Hepatocyte (in vitro differentiated cells): ENCODE measurements at regions not wholly inside any gene's neighbourhood (a gene's known extent, or its start where the extent isn't known, plus 50 kb on each side); places are given as distances from the start of the nearest gene placed in this dataset.
A peak's percentile ranks its signal among the peaks of the same experiment; 100 is the strongest.

Source experiments
- DNase-seq: peaks from one replicate; pipeline ENCODE4 v3.0.0-alpha.2; 2016; ENCODE audit warnings: low spot score
- H2AFZ ChIP-seq: fragments of 200-600 bp; sonication (generic); 2 replicates; pipeline ENCODE4 v1.6.0; 2016; ENCODE audit warnings: antibody characterized with exemption, mild to moderate bottlenecking
- H3K27ac ChIP-seq: fragments of 200-600 bp; sonication (generic); 2 replicates; pipeline ENCODE4 v1.5.1; 2016; ENCODE audit warnings: mild to moderate bottlenecking
- H3K27me3 ChIP-seq: fragments of 200-600 bp; sonication (generic); 2 replicates; pipeline ENCODE4 v1.6.1; 2016
- H3K36me3 ChIP-seq: fragments of 200-600 bp; sonication (generic); replicated peaks from 2 replicates; pipeline ENCODE4 v1.5.1; 2016; ENCODE audit warnings: low read depth; ENCODE audit not compliant: insufficient read depth
- H3K4me1 ChIP-seq: fragments of 200-600 bp; sonication (generic); 2 replicates; pipeline ENCODE4 v1.5.1; 2016; ENCODE audit warnings: mild to moderate bottlenecking, moderate library complexity; ENCODE audit not compliant: insufficient read depth
- H3K4me2 ChIP-seq: fragments of 200-600 bp; sonication (generic); 2 replicates; pipeline ENCODE4 v1.6.0; 2016
- H3K4me3 ChIP-seq: fragments of 200-600 bp; sonication (generic); 2 replicates; pipeline ENCODE4 v1.5.1; 2016; ENCODE audit warnings: mild to moderate bottlenecking
- H3K79me2 ChIP-seq: fragments of 200-600 bp; sonication (generic); 2 replicates; pipeline ENCODE4 v1.6.0; 2017; ENCODE audit warnings: mild to moderate bottlenecking
- H3K9me2 ChIP-seq: fragments of 200-600 bp; sonication (generic); replicated peaks from 2 replicates; pipeline ENCODE4 v1.6.0; 2017; ENCODE audit warnings: mild to moderate bottlenecking; ENCODE audit not compliant: insufficient read depth
- H3K9me3 ChIP-seq: fragments of 200-600 bp; sonication (generic); 2 replicates; pipeline ENCODE4 v1.5.1; 2016; ENCODE audit warnings: low read depth, mild to moderate bottlenecking
- H4K20me1 ChIP-seq: fragments of 200-600 bp; sonication (generic); 2 replicates; pipeline ENCODE4 v1.6.0; 2016; ENCODE audit warnings: mild to moderate bottlenecking; ENCODE audit not compliant: insufficient read depth, poor library complexity, severe bottlenecking
- CTCF ChIP-seq: fragments of 200-600 bp; sonication (generic); IDR thresholded peaks from 2 replicates; pipeline ENCODE4 v1.5.1; 2016; ENCODE audit warnings: antibody characterized with exemption, mild to moderate bottlenecking; ENCODE audit not compliant: poor library complexity
- EZH2 ChIP-seq: fragments of 200-600 bp; sonication (generic); IDR thresholded peaks from 2 replicates; pipeline ENCODE4 v1.6.1; 2016; ENCODE audit warnings: antibody characterized with exemption, mild to moderate bottlenecking, borderline replicate concordance
- EZH2phosphoT487 ChIP-seq: fragments of 200-600 bp; sonication (generic); IDR thresholded peaks from one replicate; pipeline ENCODE4 v1.6.1; 2018; ENCODE audit warnings: antibody characterized with exemption, mild to moderate bottlenecking, low read depth, moderate library complexity; ENCODE audit not compliant: unreplicated experiment, severe bottlenecking
- WGBS: methylation state at CpG from one replicate; pipeline ENCODE4 v1.1.6; 2016; ENCODE audit warnings: low lambda C conversion rate; ENCODE audit errors: missing lambda C conversion rate; 5-methylcytosine and 5-hydroxymethylcytosine counted together

GRCh38 chr6:74096329-74096728, 400.3 kb downstream of the CD109 start:
- Histone ChIP-seq H3K4me2 (no peak overlapping the region), H4K20me1 (no peaks in the 10 kb centered on the region), H3K9me2 (no peaks in the 10 kb centered on the region), H3K36me3 (no peaks in the 10 kb centered on the region), H3K4me3 (no peak overlapping the region), H2AFZ (no peak overlapping the region), H3K4me1 (no peaks in the 10 kb centered on the region), H3K9me3 (no peaks in the 10 kb centered on the region), H3K79me2 (no peaks in the 10 kb centered on the region), H3K27me3 (no peaks in the 10 kb centered on the region), H3K27ac (no peak overlapping the region)
- no peak for DNase-seq
- no peak for TF ChIP-seq CTCF
- TF ChIP-seq EZH2 = no peak
- no peak for TF ChIP-seq EZH2phosphoT487

GRCh38 chr6:74093361-74093760, 397.4 kb downstream of the CD109 start:
- TF ChIP-seq EZH2 (no peak), EZH2phosphoT487 (no peak), CTCF (no peak)
- Histone ChIP-seq H3K9me2 (no peaks in the 10 kb centered on the region), H3K27ac (no peak overlapping the region), H3K36me3 (no peaks in the 10 kb centered on the region), H3K4me3 (no peak overlapping the region), H3K9me3 (no peaks in the 10 kb centered on the region), H3K4me1 (no peaks in the 10 kb centered on the region), H3K79me2 (no peaks in the 10 kb centered on the region), H3K27me3 (no peaks in the 10 kb centered on the region), H4K20me1 (no peaks in the 10 kb centered on the region), H3K4me2 (no peak overlapping the region), H2AFZ (no peak overlapping the region)
- DNase-seq = no peak
- WGBS = 70% methylated on average over 1 of the region's 1 CpG

- H3K27me3 ChIP-seq = no peaks in the 10 kb centered on the region
- H3K9me2 ChIP-seq = no peaks in the 10 kb centered on the region
- WGBS = 59% methylated on average over 5 of the region's 5 CpGs
- no peak for DNase-seq
- no peaks in the 10 kb centered on the region for H3K36me3 ChIP-seq
- no peaks in the 10 kb centered on the region for H3K9me3 ChIP-seq
- no peak overlapping the region for H2AFZ ChIP-seq
- H3K4me1 ChIP-seq = no peaks in the 10 kb centered on the region
- no peaks in the 10 kb centered on the region for H4K20me1 ChIP-seq
- H3K79me2 ChIP-seq = no peaks in the 10 kb centered on the region
- TF ChIP-seq CTCF = no peak
- TF ChIP-seq EZH2 = no peak
- TF ChIP-seq EZH2phosphoT487 = no peak
- H3K4me2 ChIP-seq = no peak overlapping the region
- H3K27ac ChIP-seq = no peak overlapping the region
- no peak overlapping the region for H3K4me3 ChIP-seq
These were observed 395.8 kb downstream of the CD109 start for GRCh38 chr6:74091794-74092157.

- WGBS = 53% methylated on average over 8 of the region's 8 CpGs
- Histone ChIP-seq H3K4me2 (no peak overlapping the region), H4K20me1 (no peaks in the 10 kb centered on the region), H3K9me2 (no peaks in the 10 kb centered on the region), H3K9me3 (no peaks in the 10 kb centered on the region), H3K27me3 (no peaks in the 10 kb centered on the region), H3K79me2 (no peaks in the 10 kb centered on the region), H3K4me3 (no peak overlapping the region), H3K27ac (no peak overlapping the region), H3K36me3 (no peaks in the 10 kb centered on the region), H3K4me1 (no peaks in the 10 kb centered on the region), H2AFZ (no peak overlapping the region)
- peak; percentile 67 for DNase-seq
- peak; percentile 67 for TF ChIP-seq CTCF
- TF ChIP-seq EZH2phosphoT487 = no peak
These were observed 395.3 kb downstream of the CD109 start for GRCh38 chr6:74091136-74091793.
